ENCODE measurements at regions not wholly inside any gene's neighbourhood (a gene's known extent, or its start where the extent isn't known, plus 50 kb on each side); places are given as distances from the start of the nearest gene placed in this dataset.

DNA sequence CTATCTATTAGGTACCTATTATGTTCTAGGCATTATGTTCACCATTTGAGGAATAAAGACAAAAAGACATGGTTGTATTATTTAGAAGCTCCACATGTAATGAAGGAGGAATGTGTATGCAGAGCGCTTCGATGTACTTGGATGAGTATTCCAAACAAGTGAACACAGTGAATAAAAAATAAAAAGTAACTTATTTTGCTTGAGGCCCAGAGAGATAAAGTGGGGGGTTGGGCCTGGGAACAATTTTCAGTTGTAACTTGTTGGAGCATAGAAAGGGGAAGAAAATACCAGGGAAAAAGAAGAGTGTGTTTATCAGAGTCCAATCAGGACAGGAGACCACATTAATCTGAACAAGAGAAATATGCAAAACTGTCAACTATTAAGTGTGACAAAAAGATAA is 445.7 kb upstream of the BCHE start:
- ChIA-PET POLR2A (ENCODE audit: low non-redundant PET) (no interaction called here), CTCF (no interaction called here)
- intact Hi-C loops (cut with micrococcal nuclease; ENCODE audit: unreplicated experiment) = no loop called here
- Histone ChIP-seq H3K4me3 (ENCODE audit: low read depth, low read length, poor library complexity, severe bottlenecking) (no peak overlapping the region), H3K27ac (ENCODE audit: low read depth, low read length, poor library complexity, severe bottlenecking) (no peak overlapping the region), H3K36me3 (ENCODE audit: insufficient read depth, low read length, poor library complexity, severe bottlenecking) (no peaks in the 10 kb centered on the region), H3K9me3 (ENCODE audit: low read depth, low read length, poor library complexity, severe bottlenecking) (no peaks in the 10 kb centered on the region), H3K4me1 (ENCODE audit: insufficient read depth, low read length, poor library complexity, severe bottlenecking) (no peaks in the 10 kb centered on the region), H3K27me3 (replicated peaks; ENCODE audit: insufficient read depth, low read depth, low read length, poor library complexity) (no peaks in the 10 kb centered on the region)
- no TSS peak for BruUV-seq (replicated peaks)
- DNase-seq (ENCODE audit: low spot score) = no peak
- no peak for TF ChIP-seq EZH2 (IDR thresholded peaks at IDR 0.05; ENCODE audit: borderline replicate concordance, low read depth, low read length, poor library complexity, severe bottlenecking)
- TF ChIP-seq CTCF (conservative IDR thresholded peaks at IDR 0.05; ENCODE audit: low read depth, low read length) = no peak

DNA sequence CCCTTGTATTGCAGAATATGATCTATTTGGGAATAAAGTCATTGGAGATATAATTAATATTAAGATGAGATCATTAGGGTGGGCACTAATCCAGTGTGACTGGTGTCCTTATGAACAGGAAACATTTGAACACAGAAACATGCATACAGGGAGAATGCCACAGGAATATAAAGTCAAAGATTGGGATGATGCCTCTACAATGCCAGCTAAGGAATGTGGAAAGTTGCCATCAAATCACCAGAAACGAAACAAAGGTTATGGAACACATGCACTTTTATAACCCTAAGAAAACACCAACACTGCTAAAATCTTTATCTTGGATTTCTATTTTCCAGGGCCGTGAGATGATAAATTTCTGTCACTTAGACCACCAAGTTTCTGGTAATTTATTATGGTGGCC is 442.4 kb upstream of the BCHE start:
- Histone ChIP-seq H3K4me3 (ENCODE audit: low read depth, low read length, poor library complexity, severe bottlenecking) (no peak overlapping the region), H3K9me3 (ENCODE audit: low read depth, low read length, poor library complexity, severe bottlenecking) (no peaks in the 10 kb centered on the region), H3K27me3 (replicated peaks; ENCODE audit: insufficient read depth, low read depth, low read length, poor library complexity) (no peaks in the 10 kb centered on the region), H3K4me1 (ENCODE audit: insufficient read depth, low read length, poor library complexity, severe bottlenecking) (no peaks in the 10 kb centered on the region), H3K27ac (ENCODE audit: low read depth, low read length, poor library complexity, severe bottlenecking) (no peak overlapping the region), H3K36me3 (ENCODE audit: insufficient read depth, low read length, poor library complexity, severe bottlenecking) (no peaks in the 10 kb centered on the region)
- DNase-seq (ENCODE audit: low spot score) = no peak
- intact Hi-C loops (cut with micrococcal nuclease; ENCODE audit: unreplicated experiment) = no loop called here
- ChIA-PET CTCF (no interaction called here), POLR2A (ENCODE audit: low non-redundant PET) (no interaction called here)
- no peak for TF ChIP-seq CTCF (conservative IDR thresholded peaks at IDR 0.05; ENCODE audit: low read depth, low read length)
- TF ChIP-seq EZH2 (IDR thresholded peaks at IDR 0.05; ENCODE audit: borderline replicate concordance, low read depth, low read length, poor library complexity, severe bottlenecking) = no peak
- no TSS peak for BruUV-seq (replicated peaks)

DNA sequence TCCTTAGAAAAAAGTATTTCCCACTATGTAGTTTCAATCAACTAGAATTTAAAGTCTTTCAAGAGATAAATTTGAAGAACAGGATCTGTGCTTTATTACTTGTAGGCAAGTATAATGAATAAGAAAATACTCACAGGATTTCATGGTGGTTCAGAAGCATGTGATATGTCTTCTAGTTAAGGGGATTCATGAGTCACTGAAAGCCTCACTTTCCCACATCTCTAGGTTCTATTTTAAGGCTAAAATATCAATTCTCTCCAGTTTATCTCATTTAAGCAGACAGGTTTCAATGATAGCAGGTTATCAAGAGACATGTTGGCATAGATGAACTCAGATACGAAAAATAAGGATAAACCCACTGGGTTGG is 437.8 kb upstream of the BCHE start:
- H3K36me3 ChIP-seq (ENCODE audit: insufficient read depth, low read length, poor library complexity, severe bottlenecking) = no peaks in the 10 kb centered on the region
- no peak overlapping the region for H3K27ac ChIP-seq (ENCODE audit: low read depth, low read length, poor library complexity, severe bottlenecking)
- intact Hi-C loops (cut with micrococcal nuclease; ENCODE audit: unreplicated experiment) = no loop called here
- no peaks in the 10 kb centered on the region for H3K27me3 ChIP-seq (replicated peaks; ENCODE audit: insufficient read depth, low read depth, low read length, poor library complexity)
- POLR2A ChIA-PET (ENCODE audit: low non-redundant PET) = no interaction called here
- H3K4me3 ChIP-seq (ENCODE audit: low read depth, low read length, poor library complexity, severe bottlenecking) = no peak overlapping the region
- no peaks in the 10 kb centered on the region for H3K9me3 ChIP-seq (ENCODE audit: low read depth, low read length, poor library complexity, severe bottlenecking)
- CTCF ChIA-PET = no interaction called here
- H3K4me1 ChIP-seq (ENCODE audit: insufficient read depth, low read length, poor library complexity, severe bottlenecking) = no peaks in the 10 kb centered on the region
- DNase-seq (ENCODE audit: low spot score) = no peak
- TF ChIP-seq CTCF (conservative IDR thresholded peaks at IDR 0.05; ENCODE audit: low read depth, low read length) (no peak), EZH2 (IDR thresholded peaks at IDR 0.05; ENCODE audit: borderline replicate concordance, low read depth, low read length, poor library complexity, severe bottlenecking) (no peak)
- BruUV-seq (replicated peaks) = no TSS peak

Data from A673 (cell line).